GM23338 (cell line): ENCODE measurements at regions not wholly inside any gene's neighbourhood (a gene's known extent, or its start where the extent isn't known, plus 50 kb on each side); places are given as distances from the start of the nearest gene placed in this dataset.

ENCODE experiments used
- CREB1 ChIP-seq: fragments of 250-450 bp; sonication (Bioruptor Pico); IDR thresholded peaks from 2 replicates; pipeline ENCODE4 v1.5.0; 2020; ENCODE audit warnings: low read depth, mild to moderate bottlenecking, moderate library complexity
- EZH2 ChIP-seq: fragments of 200-600 bp; sonication (generic); IDR thresholded peaks from one replicate; pipeline ENCODE4 v1.8.0; 2017; ENCODE audit warnings: antibody characterized with exemption, mild to moderate bottlenecking, low read depth; ENCODE audit not compliant: unreplicated experiment
- POLR2AphosphoS5 ChIP-seq: IDR thresholded peaks from 2 replicates; pipeline ENCODE4 v1.6.1; 2016; ENCODE audit warnings: antibody characterized with exemption, low read depth
- STAT1 ChIP-seq: IDR thresholded peaks from one replicate; pipeline ENCODE4 v1.6.1; 2016; ENCODE audit warnings: antibody characterized with exemption; ENCODE audit not compliant: unreplicated experiment
- ZNF114 ChIP-seq: fragments of 250-450 bp; sonication (Bioruptor Pico); IDR thresholded peaks from 2 replicates; pipeline ENCODE4 v1.5.0; 2020; ENCODE audit warnings: mild to moderate bottlenecking, moderate library complexity
- TF ChIP-seq, protein P1 (sequence below), 2 experiments: fragments of 200-600 bp in 1 of 2; sonication (generic) in 1 of 2; conservative IDR thresholded peaks; 2 replicates each; pipeline versions ENCODE4 v1.5.1 to v1.6.1; 2016 to 2017; ENCODE audit warnings: antibody characterized with exemption in 2 of 2, low read depth in 2 of 2, mild to moderate bottlenecking in 2 of 2, moderate library complexity in 1 of 2
- TF ChIP-seq, protein P2 (sequence below): fragments of 250-450 bp; sonication (Bioruptor Pico); IDR thresholded peaks from 2 replicates; pipeline ENCODE4 v1.5.0; 2020; ENCODE audit warnings: mild to moderate bottlenecking, moderate library complexity
- TF ChIP-seq, protein P3 (sequence below): IDR thresholded peaks from one replicate; pipeline ENCODE4 v1.6.1; 2018; ENCODE audit warnings: antibody characterized with exemption; ENCODE audit not compliant: unreplicated experiment

DNA sequence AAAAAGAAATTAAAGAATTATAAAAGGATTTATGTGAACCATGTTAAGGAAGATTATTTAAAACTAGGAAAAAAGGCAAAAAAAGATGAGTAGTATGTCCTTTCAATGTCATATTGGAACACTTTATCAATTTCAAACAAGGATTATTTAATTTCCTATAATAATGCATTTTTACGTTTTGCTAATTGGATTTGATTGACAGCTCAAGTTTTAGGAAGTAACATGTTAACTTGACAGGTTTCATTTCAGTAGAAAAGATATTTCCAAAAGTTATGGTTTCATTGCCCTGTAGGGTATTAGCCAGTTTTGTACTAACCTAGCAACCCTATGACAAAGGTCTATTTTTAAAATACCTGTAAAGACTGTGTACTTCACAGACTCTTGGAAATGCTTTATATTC lies 379.6 kb upstream of the ZFP42 start:
- TF ChIP-seq POLR2AphosphoS5 (no peak), EZH2 (no peak), STAT1 (no peak), CREB1 (CRISPR knock-in tag) (no peak), ZNF114 (CRISPR knock-in tag) (no peak)
- TF ChIP-seq, protein P1, sequence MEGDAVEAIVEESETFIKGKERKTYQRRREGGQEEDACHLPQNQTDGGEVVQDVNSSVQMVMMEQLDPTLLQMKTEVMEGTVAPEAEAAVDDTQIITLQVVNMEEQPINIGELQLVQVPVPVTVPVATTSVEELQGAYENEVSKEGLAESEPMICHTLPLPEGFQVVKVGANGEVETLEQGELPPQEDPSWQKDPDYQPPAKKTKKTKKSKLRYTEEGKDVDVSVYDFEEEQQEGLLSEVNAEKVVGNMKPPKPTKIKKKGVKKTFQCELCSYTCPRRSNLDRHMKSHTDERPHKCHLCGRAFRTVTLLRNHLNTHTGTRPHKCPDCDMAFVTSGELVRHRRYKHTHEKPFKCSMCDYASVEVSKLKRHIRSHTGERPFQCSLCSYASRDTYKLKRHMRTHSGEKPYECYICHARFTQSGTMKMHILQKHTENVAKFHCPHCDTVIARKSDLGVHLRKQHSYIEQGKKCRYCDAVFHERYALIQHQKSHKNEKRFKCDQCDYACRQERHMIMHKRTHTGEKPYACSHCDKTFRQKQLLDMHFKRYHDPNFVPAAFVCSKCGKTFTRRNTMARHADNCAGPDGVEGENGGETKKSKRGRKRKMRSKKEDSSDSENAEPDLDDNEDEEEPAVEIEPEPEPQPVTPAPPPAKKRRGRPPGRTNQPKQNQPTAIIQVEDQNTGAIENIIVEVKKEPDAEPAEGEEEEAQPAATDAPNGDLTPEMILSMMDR (conservative IDR thresholded peaks at IDR 0.05; ENCODE audit: low read depth in 2 of 2): no peak
- TF ChIP-seq, protein P2, sequence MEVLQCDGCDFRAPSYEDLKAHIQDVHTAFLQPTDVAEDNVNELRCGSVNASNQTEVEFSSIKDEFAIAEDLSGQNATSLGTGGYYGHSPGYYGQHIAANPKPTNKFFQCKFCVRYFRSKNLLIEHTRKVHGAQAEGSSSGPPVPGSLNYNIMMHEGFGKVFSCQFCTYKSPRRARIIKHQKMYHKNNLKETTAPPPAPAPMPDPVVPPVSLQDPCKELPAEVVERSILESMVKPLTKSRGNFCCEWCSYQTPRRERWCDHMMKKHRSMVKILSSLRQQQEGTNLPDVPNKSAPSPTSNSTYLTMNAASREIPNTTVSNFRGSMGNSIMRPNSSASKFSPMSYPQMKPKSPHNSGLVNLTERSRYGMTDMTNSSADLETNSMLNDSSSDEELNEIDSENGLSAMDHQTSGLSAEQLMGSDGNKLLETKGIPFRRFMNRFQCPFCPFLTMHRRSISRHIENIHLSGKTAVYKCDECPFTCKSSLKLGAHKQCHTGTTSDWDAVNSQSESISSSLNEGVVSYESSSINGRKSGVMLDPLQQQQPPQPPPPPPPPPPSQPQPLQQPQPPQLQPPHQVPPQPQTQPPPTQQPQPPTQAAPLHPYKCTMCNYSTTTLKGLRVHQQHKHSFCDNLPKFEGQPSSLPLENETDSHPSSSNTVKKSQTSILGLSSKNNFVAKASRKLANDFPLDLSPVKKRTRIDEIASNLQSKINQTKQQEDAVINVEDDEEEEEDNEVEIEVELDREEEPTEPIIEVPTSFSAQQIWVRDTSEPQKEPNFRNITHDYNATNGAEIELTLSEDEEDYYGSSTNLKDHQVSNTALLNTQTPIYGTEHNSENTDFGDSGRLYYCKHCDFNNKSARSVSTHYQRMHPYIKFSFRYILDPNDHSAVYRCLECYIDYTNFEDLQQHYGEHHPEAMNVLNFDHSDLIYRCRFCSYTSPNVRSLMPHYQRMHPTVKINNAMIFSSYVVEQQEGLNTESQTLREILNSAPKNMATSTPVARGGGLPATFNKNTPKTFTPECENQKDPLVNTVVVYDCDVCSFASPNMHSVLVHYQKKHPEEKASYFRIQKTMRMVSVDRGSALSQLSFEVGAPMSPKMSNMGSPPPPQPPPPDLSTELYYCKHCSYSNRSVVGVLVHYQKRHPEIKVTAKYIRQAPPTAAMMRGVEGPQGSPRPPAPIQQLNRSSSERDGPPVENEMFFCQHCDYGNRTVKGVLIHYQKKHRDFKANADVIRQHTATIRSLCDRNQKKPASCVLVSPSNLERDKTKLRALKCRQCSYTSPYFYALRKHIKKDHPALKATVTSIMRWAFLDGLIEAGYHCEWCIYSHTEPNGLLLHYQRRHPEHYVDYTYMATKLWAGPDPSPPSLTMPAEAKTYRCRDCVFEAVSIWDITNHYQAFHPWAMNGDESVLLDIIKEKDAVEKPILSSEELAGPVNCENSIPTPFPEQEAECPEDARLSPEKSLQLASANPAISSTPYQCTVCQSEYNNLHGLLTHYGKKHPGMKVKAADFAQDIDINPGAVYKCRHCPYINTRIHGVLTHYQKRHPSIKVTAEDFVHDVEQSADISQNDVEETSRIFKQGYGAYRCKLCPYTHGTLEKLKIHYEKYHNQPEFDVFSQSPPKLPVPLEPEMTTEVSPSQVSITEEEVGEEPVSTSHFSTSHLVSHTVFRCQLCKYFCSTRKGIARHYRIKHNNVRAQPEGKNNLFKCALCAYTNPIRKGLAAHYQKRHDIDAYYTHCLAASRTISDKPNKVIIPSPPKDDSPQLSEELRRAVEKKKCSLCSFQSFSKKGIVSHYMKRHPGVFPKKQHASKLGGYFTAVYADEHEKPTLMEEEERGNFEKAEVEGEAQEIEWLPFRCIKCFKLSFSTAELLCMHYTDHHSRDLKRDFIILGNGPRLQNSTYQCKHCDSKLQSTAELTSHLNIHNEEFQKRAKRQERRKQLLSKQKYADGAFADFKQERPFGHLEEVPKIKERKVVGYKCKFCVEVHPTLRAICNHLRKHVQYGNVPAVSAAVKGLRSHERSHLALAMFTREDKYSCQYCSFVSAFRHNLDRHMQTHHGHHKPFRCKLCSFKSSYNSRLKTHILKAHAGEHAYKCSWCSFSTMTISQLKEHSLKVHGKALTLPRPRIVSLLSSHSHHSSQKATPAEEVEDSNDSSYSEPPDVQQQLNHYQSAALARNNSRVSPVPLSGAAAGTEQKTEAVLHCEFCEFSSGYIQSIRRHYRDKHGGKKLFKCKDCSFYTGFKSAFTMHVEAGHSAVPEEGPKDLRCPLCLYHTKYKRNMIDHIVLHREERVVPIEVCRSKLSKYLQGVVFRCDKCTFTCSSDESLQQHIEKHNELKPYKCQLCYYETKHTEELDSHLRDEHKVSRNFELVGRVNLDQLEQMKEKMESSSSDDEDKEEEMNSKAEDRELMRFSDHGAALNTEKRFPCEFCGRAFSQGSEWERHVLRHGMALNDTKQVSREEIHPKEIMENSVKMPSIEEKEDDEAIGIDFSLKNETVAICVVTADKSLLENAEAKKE (CRISPR knock-in tag): no peak
- TF ChIP-seq, protein P3, sequence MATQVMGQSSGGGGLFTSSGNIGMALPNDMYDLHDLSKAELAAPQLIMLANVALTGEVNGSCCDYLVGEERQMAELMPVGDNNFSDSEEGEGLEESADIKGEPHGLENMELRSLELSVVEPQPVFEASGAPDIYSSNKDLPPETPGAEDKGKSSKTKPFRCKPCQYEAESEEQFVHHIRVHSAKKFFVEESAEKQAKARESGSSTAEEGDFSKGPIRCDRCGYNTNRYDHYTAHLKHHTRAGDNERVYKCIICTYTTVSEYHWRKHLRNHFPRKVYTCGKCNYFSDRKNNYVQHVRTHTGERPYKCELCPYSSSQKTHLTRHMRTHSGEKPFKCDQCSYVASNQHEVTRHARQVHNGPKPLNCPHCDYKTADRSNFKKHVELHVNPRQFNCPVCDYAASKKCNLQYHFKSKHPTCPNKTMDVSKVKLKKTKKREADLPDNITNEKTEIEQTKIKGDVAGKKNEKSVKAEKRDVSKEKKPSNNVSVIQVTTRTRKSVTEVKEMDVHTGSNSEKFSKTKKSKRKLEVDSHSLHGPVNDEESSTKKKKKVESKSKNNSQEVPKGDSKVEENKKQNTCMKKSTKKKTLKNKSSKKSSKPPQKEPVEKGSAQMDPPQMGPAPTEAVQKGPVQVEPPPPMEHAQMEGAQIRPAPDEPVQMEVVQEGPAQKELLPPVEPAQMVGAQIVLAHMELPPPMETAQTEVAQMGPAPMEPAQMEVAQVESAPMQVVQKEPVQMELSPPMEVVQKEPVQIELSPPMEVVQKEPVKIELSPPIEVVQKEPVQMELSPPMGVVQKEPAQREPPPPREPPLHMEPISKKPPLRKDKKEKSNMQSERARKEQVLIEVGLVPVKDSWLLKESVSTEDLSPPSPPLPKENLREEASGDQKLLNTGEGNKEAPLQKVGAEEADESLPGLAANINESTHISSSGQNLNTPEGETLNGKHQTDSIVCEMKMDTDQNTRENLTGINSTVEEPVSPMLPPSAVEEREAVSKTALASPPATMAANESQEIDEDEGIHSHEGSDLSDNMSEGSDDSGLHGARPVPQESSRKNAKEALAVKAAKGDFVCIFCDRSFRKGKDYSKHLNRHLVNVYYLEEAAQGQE: no peak
